ENCODE measurements at regions not wholly inside any gene's neighbourhood (a gene's known extent, or its start where the extent isn't known, plus 50 kb on each side); places are given as distances from the start of the nearest gene placed in this dataset.

- no peak for DNase-seq (ENCODE audit: low spot score)
Observed at GRCh38 chr14:48874711-48875110, 711.5 kb downstream of the RPS29 start.

GRCh38 chr14:48857366-48857765, 728.8 kb downstream of the RPS29 start:
- DNase-seq (ENCODE audit: low spot score), result no peak

- no peak for DNase-seq (ENCODE audit: low spot score)
Observed at GRCh38 chr14:48853159-48853558, 733.0 kb downstream of the RPS29 start.

- no peak for DNase-seq (ENCODE audit: low spot score)
Observed at GRCh38 chr14:48849741-48850322, 736.3 kb downstream of the RPS29 start.

- no peak for DNase-seq (ENCODE audit: low spot score)
Observed at GRCh38 chr14:48842785-48843184, 743.4 kb downstream of the RPS29 start.

- no peak for DNase-seq (ENCODE audit: low spot score)
Observed at GRCh38 chr14:48826058-48826457, 760.1 kb downstream of the RPS29 start.

GRCh38 chr14:48814562-48814961, 771.6 kb downstream of the RPS29 start:
- no peak for DNase-seq (ENCODE audit: low spot score)

- no peak for DNase-seq (ENCODE audit: low spot score)
Observed at GRCh38 chr14:48805315-48805714, 780.9 kb downstream of the RPS29 start.

- DNase-seq (ENCODE audit: low spot score), result no peak
Observed at GRCh38 chr14:48792376-48793024, 793.7 kb downstream of the RPS29 start.

GRCh38 chr14:48788771-48789170, 797.4 kb downstream of the RPS29 start:
- DNase-seq (ENCODE audit: low spot score), result no peak

GRCh38 chr14:48786498-48786897, 799.7 kb downstream of the RPS29 start:
- no peak for DNase-seq (ENCODE audit: low spot score)

- DNase-seq (ENCODE audit: low spot score), result no peak
Observed at GRCh38 chr14:48771717-48772116, 814.5 kb downstream of the RPS29 start.

GRCh38 chr14:48751293-48751692, 834.9 kb downstream of the RPS29 start:
- DNase-seq (ENCODE audit: low spot score), result no peak

GRCh38 chr14:48748151-48748675, 838.0 kb downstream of the RPS29 start:
- no peak for DNase-seq (ENCODE audit: low spot score)

GRCh38 chr14:48747561-48748089, 838.6 kb downstream of the RPS29 start:
- no peak for DNase-seq (ENCODE audit: low spot score)

GRCh38 chr14:48744202-48744601, 842.0 kb downstream of the RPS29 start:
- no peak for DNase-seq (ENCODE audit: low spot score)

- DNase-seq (ENCODE audit: low spot score), result no peak
Observed at GRCh38 chr14:48738186-48738925, 847.8 kb downstream of the RPS29 start.

GRCh38 chr14:48735607-48736006, 850.6 kb downstream of the RPS29 start:
- DNase-seq (ENCODE audit: low spot score), result no peak

- DNase-seq (ENCODE audit: low spot score), result no peak
Observed at GRCh38 chr14:48731260-48731659, 854.9 kb downstream of the RPS29 start.

- no peak for DNase-seq (ENCODE audit: low spot score)
Observed at GRCh38 chr14:48726080-48726642, 860.0 kb downstream of the RPS29 start.

- no peak for DNase-seq (ENCODE audit: low spot score)
Observed at GRCh38 chr14:48725051-48725734, 861.0 kb downstream of the RPS29 start.
